CD4-positive, alpha-beta T cell (primary cell): ENCODE measurements at regions not wholly inside any gene's neighbourhood (a gene's known extent, or its start where the extent isn't known, plus 50 kb on each side); places are given as distances from the start of the nearest gene placed in this dataset.

Source experiments
- ATAC-seq: fragments of 200-7000 bp; cut with Tn5 transposase; one replicate; pipeline ENCODE4 v1.10.0; 2022; ENCODE audit warnings: mild to moderate bottlenecking; ENCODE audit not compliant: poor library complexity
- CTCF ChIA-PET: fragments of 350-600 bp; sonication (Branson Sonifier 250); formaldehyde crosslinking; loops from one replicate; lab custom pipeline; 2021; ENCODE audit warnings: antibody characterized with exemption, inconsistent platforms; lab: Charles Lee
- POLR2A ChIA-PET: fragments of 350-600 bp; sonication (Branson Sonifier 250); formaldehyde crosslinking; loops from one replicate; lab custom pipeline; 2021; ENCODE audit warnings: antibody characterized with exemption, inconsistent platforms; lab: Charles Lee
- DNase-seq, 14 experiments: peaks; one replicate each; pipeline ENCODE4 v3.0.0-alpha.2; 2013 to 2020; ENCODE audit warnings: mixed read lengths in 2 of 14
- H3K27ac ChIP-seq, 2 donors: one replicate each; pipeline versions ENCODE4 v1.5.1 to v1.7.0; 2013; ENCODE audit warnings: low read length in 2 of 2, low read depth in 1 of 2, mild to moderate bottlenecking in 1 of 2
- H3K27me3 ChIP-seq, 2 experiments: 1 replicate in 1 of 2; 2 replicates in 1 of 2; pipeline versions ENCODE4 v1.6.1 to v1.7.0; 2013; ENCODE audit warnings: low read length in 2 of 2, control low read depth in 1 of 2, mild to moderate bottlenecking in 1 of 2, moderate library complexity in 1 of 2; ENCODE audit not compliant: insufficient read depth in 2 of 2, control insufficient read depth in 1 of 2
- H3K36me3 ChIP-seq: one replicate; pipeline ENCODE4 v1.6.1; 2013; ENCODE audit warnings: low read length, control low read depth; ENCODE audit not compliant: insufficient read depth
- H3K4me1 ChIP-seq: one replicate; pipeline ENCODE4 v1.6.1; 2013; ENCODE audit warnings: low read length, control low read depth; ENCODE audit not compliant: insufficient read depth
- H3K4me3 ChIP-seq: one replicate; pipeline ENCODE4 v1.5.1; 2013; ENCODE audit warnings: mild to moderate bottlenecking, low read length, moderate library complexity
- H3K9me3 ChIP-seq, 2 experiments: 1 replicate in 1 of 2; 2 replicates in 1 of 2; pipeline versions ENCODE4 v1.6.1 to v1.7.0; 2013; ENCODE audit warnings: low read length in 2 of 2, mild to moderate bottlenecking in 2 of 2, control low read depth in 1 of 2, moderate library complexity in 1 of 2; ENCODE audit not compliant: control insufficient read depth in 1 of 2, insufficient read depth in 1 of 2
- H3K27ac Mint-ChIP-seq: one replicate; pipeline ENCODE4 v1.8.0; 2020; ENCODE audit warnings: mixed read lengths
- H3K27me3 Mint-ChIP-seq: one replicate; pipeline ENCODE4 v1.8.0; 2021; ENCODE audit warnings: mixed read lengths
- H3K36me3 Mint-ChIP-seq: one replicate; pipeline ENCODE4 v1.8.0; 2021; ENCODE audit warnings: low read depth, mixed read lengths
- H3K4me1 Mint-ChIP-seq: one replicate; pipeline ENCODE4 v1.8.0; 2021; ENCODE audit warnings: low read depth, mixed read lengths
- H3K4me3 Mint-ChIP-seq: one replicate; pipeline ENCODE4 v1.8.0; 2020; ENCODE audit warnings: mild to moderate bottlenecking, mixed read lengths
- H3K9me3 Mint-ChIP-seq: one replicate; pipeline ENCODE4 v1.8.0; 2020; ENCODE audit warnings: mixed read lengths
- intact Hi-C, 2 experiments: fragments of 100-400 bp; cut with DNase I in 1 of 2; cut with micrococcal nuclease in 1 of 2; formaldehyde crosslinking; loops; one replicate each; pipeline versions ENCODE4 v1.15.1 to v1.9.0; 2023 to 2025; cut with DNase I, micrococcal nuclease
- TF ChIP-seq, protein P1 (sequence below): fragments of 200-600 bp; IDR thresholded peaks from one replicate; pipeline ENCODE4 v1.8.0; 2022; ENCODE audit warnings: antibody characterized with exemption, mild to moderate bottlenecking

DNA sequence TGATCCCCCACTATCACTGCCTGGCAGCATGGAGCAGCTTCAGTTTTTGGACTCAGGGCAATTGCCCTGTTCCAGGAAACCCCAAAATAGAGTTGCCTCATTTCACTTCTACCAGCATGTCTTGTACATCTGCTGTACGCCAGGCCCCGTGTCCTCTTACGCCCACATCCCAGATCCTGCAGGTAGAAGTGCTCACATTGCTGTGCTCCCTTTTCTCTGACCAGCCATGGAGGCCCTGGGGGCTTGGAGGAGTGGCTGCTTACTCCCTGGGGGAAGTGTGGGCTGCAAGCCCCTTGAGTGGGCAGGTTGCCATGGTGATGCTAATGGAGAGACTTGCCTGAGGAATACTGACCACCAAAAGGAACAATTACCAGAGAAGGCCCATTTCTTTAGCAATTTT is 55.6 kb upstream of the KCNIP1 start:
- Mint-ChIP-seq H3K9me3 (peaks cover 4% of the 10 kb centered on the region), H3K36me3 (no peaks in the 10 kb centered on the region), H3K27ac (no peak overlapping the region), H3K4me1 (no peaks in the 10 kb centered on the region), H3K27me3 (peaks cover 6% of the 10 kb centered on the region), H3K4me3 (no peak overlapping the region)
- intact Hi-C loops = no loop called here
- ChIA-PET CTCF (no interaction called here), POLR2A (no interaction called here)
- no peak overlapping the region for H3K4me3 ChIP-seq
- no peak overlapping the region for H3K27ac ChIP-seq
- TF ChIP-seq, protein P1, sequence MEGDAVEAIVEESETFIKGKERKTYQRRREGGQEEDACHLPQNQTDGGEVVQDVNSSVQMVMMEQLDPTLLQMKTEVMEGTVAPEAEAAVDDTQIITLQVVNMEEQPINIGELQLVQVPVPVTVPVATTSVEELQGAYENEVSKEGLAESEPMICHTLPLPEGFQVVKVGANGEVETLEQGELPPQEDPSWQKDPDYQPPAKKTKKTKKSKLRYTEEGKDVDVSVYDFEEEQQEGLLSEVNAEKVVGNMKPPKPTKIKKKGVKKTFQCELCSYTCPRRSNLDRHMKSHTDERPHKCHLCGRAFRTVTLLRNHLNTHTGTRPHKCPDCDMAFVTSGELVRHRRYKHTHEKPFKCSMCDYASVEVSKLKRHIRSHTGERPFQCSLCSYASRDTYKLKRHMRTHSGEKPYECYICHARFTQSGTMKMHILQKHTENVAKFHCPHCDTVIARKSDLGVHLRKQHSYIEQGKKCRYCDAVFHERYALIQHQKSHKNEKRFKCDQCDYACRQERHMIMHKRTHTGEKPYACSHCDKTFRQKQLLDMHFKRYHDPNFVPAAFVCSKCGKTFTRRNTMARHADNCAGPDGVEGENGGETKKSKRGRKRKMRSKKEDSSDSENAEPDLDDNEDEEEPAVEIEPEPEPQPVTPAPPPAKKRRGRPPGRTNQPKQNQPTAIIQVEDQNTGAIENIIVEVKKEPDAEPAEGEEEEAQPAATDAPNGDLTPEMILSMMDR = no peak
- ATAC-seq (no peak), DNase-seq (no peak)
- H3K36me3 ChIP-seq = no peaks in the 10 kb centered on the region
- H3K27me3 ChIP-seq = no peaks in the 10 kb centered on the region
- no peaks in the 10 kb centered on the region for H3K4me1 ChIP-seq
- H3K9me3 ChIP-seq = peaks cover 0 to 4% of the 10 kb centered on the region in 2 experiments

DNA sequence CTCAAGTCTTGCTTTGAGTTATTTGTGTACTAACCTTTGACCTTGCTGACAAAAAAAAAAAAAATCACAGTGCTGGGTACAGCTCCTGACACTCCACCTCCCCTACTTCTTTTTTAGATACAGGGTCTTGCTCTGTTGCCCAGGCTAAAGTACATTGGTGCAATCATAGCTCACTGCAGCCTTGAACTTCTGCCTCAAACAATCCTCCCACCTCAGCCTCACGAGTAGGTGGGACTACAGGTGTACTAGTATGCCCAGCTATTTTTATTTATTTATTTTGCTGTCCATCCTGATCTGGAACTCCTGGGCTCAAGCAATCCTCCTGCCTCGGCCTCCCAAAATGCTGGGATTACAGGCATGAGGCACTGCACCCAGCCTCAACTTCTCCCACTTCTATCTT is 57.2 kb upstream of the KCNMB1 start:
- ChIA-PET POLR2A (no interaction called here), CTCF (interaction anchor here (1.6 kb wide), 1 partner anchor 11 kb away, joined by 5 read pairs; no protein-coding TSS in a partner anchor)
- H3K27ac ChIP-seq = no peak overlapping the region
- Mint-ChIP-seq H3K9me3 (peaks cover 4% of the 10 kb centered on the region), H3K27ac (no peak overlapping the region), H3K27me3 (peaks cover 4% of the 10 kb centered on the region), H3K4me3 (no peak overlapping the region), H3K4me1 (no peaks in the 10 kb centered on the region), H3K36me3 (no peaks in the 10 kb centered on the region)
- no peaks in the 10 kb centered on the region for H3K27me3 ChIP-seq
- intact Hi-C loops = no loop called here
- no peak for ATAC-seq
- H3K36me3 ChIP-seq = no peaks in the 10 kb centered on the region
- H3K9me3 ChIP-seq = peaks cover 0 to 4% of the 10 kb centered on the region in 2 experiments
- no peaks in the 10 kb centered on the region for H3K4me1 ChIP-seq
- H3K4me3 ChIP-seq = no peak overlapping the region
- no peak for DNase-seq
- TF ChIP-seq, protein P1 = no peak

DNA sequence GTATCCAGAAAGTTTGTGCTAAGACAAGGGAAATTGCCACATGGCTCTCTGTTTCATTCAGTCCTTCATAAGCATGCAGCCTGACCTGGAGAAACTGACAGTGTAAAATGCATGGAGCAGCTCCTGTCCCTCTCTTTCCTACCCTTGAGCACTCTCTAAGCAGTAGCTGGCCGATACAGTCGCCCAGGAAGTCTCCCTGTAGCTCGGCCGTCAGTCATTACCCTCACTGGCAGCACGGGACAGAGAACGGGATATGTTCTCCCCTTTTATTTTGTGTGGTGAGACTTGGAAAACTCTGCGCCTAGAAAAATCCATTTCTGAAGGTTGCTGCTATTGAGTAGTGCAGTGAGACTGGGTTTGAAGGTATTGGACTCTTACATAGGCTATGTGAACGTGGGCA is 56.8 kb upstream of the KCNMB1 start:
- Mint-ChIP-seq H3K4me1 (no peaks in the 10 kb centered on the region), H3K4me3 (no peak overlapping the region), H3K9me3 (peaks cover 4% of the 10 kb centered on the region), H3K27ac (no peak overlapping the region), H3K27me3 (peaks cover 4% of the 10 kb centered on the region), H3K36me3 (no peaks in the 10 kb centered on the region)
- CTCF ChIA-PET = interaction anchor here (1.6 kb wide), 1 partner anchor 11 kb away, joined by 5 read pairs; no protein-coding TSS in a partner anchor
- TF ChIP-seq, protein P1 = no peak
- no peak for DNase-seq
- ATAC-seq = no peak
- Histone ChIP-seq H3K4me3 (no peak overlapping the region), H3K4me1 (no peaks in the 10 kb centered on the region), H3K36me3 (no peaks in the 10 kb centered on the region), H3K27ac (no peak overlapping the region), H3K9me3 (peaks cover 0 to 4% of the 10 kb centered on the region in 2 experiments), H3K27me3 (no peaks in the 10 kb centered on the region)
- POLR2A ChIA-PET = no interaction called here
- intact Hi-C loops = no loop called here
